Gastrocnemius medialis (tissue), 4 donors: ENCODE measurements at regions not wholly inside any gene's neighbourhood (a gene's known extent, or its start where the extent isn't known, plus 50 kb on each side); places are given as distances from the start of the nearest gene placed in this dataset.

Source experiments
- POLR2A ChIP-seq, 2 donors: fragments of 450-650 bp; IDR thresholded peaks; one replicate each; pipeline ENCODE4 v1.6.1; 2017; ENCODE audit warnings: antibody characterized with exemption in 2 of 2, mild to moderate bottlenecking in 2 of 2, moderate library complexity in 2 of 2
- TF ChIP-seq, protein P1 (sequence below), 5 experiments: fragments of 450-650 bp in 3 of 5; fragments of 200-600 bp in 2 of 5; sonication (generic) in 2 of 5; IDR thresholded peaks in 4 of 5; conservative IDR thresholded peaks in 1 of 5; 1 replicate in 4 of 5; 2 replicates in 1 of 5; pipeline ENCODE4 v1.5.1; 2016 to 2019; ENCODE audit warnings: antibody characterized with exemption in 5 of 5, mild to moderate bottlenecking in 3 of 5, moderate library complexity in 3 of 5

DNA sequence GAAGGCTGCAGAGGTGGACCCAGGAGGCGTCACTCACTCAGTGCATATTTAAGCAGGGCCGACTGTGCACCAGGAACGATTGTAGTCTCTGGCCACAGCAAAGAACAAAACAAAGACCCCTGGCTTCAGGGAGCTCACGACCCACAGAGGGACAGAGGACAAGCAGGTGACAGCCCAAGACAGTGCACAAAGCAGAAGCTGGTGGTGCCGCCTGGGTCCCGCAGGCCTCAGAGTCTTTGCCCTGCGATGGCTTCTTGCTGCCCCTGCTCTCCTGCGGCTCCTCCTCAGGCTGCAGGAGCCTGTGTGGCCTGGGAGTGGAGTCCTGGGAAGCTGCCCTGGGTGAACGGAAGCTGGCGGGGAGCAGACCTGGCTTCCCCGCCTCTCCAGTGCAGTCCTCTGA, 300.0 kb downstream of the PREX1 start:
- TF ChIP-seq, protein P1, sequence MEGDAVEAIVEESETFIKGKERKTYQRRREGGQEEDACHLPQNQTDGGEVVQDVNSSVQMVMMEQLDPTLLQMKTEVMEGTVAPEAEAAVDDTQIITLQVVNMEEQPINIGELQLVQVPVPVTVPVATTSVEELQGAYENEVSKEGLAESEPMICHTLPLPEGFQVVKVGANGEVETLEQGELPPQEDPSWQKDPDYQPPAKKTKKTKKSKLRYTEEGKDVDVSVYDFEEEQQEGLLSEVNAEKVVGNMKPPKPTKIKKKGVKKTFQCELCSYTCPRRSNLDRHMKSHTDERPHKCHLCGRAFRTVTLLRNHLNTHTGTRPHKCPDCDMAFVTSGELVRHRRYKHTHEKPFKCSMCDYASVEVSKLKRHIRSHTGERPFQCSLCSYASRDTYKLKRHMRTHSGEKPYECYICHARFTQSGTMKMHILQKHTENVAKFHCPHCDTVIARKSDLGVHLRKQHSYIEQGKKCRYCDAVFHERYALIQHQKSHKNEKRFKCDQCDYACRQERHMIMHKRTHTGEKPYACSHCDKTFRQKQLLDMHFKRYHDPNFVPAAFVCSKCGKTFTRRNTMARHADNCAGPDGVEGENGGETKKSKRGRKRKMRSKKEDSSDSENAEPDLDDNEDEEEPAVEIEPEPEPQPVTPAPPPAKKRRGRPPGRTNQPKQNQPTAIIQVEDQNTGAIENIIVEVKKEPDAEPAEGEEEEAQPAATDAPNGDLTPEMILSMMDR (IDR thresholded peaks at IDR 0.05 in 4 of 5, conservative IDR thresholded peaks at IDR 0.05 in 1 of 5), result no peak
- TF ChIP-seq POLR2A (IDR thresholded peaks at IDR 0.05), result no peak
